AG04450 (cell line): ENCODE measurements at regions not wholly inside any gene's neighbourhood (a gene's known extent, or its start where the extent isn't known, plus 50 kb on each side); places are given as distances from the start of the nearest gene placed in this dataset.

ENCODE experiments used
- CTCF ChIA-PET: fragments of 300-600, 350-600 bp; formaldehyde crosslinking; extraction: SDS; loops from one replicate; lab custom pipeline; 2022; ENCODE audit warnings: antibody characterized with exemption, inconsistent platforms; lab: Charles Lee
- POLR2A ChIA-PET: fragments of 350-600 bp; formaldehyde crosslinking; extraction: SDS; loops from one replicate; lab custom pipeline; 2021; ENCODE audit warnings: antibody characterized with exemption, inconsistent platforms; lab: Yijun Ruan, JAX
- DNase-seq: peaks from one replicate; pipeline ENCODE4 v3.0.0-alpha.2; 2011; ENCODE audit warnings: low read depth, low spot score
- H3K27ac ChIP-seq: one replicate; pipeline ENCODE4 v1.5.1; 2012; ENCODE audit warnings: low read depth, low read length, control low read depth
- H3K27me3 ChIP-seq: one replicate; pipeline ENCODE4 v1.6.0; 2012; ENCODE audit warnings: low read length; ENCODE audit not compliant: control insufficient read depth, insufficient read depth
- H3K4me3 ChIP-seq: 2 replicates; pipeline ENCODE4 v1.5.1; 2011; ENCODE audit warnings: mild to moderate bottlenecking, low read depth, low read length, control low read depth
- H3K9me3 ChIP-seq: 2 replicates; pipeline ENCODE4 v1.5.1; 2012; ENCODE audit warnings: low read length; ENCODE audit not compliant: control insufficient read depth, insufficient read depth
- TF ChIP-seq, protein P1 (sequence below): IDR thresholded peaks from 2 replicates; pipeline ENCODE4 v1.5.1; 2011; ENCODE audit warnings: low read depth, low read length, control low read depth, inconsistent platforms

DNA sequence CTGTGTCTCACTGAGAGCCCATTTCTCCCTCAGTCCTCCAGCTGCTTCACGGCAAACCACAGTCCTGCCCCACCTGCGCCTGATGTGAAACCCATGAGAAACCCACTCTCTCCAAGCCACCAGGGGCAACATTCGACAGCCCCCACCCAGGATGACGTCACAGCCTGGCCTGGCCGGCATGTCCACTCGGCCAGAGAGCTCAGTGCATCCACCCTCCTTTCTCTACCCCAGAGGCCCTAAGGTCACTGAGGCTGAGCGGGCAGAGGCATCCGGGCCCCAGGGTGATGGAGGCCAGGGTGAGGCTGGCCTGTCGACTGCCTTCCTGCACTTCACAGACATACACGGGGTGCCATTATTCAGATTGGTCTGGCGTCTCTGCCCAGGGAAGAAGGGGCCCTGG, 402.7 kb upstream of the MYT1L start:
- CTCF ChIA-PET: no interaction called here

DNA sequence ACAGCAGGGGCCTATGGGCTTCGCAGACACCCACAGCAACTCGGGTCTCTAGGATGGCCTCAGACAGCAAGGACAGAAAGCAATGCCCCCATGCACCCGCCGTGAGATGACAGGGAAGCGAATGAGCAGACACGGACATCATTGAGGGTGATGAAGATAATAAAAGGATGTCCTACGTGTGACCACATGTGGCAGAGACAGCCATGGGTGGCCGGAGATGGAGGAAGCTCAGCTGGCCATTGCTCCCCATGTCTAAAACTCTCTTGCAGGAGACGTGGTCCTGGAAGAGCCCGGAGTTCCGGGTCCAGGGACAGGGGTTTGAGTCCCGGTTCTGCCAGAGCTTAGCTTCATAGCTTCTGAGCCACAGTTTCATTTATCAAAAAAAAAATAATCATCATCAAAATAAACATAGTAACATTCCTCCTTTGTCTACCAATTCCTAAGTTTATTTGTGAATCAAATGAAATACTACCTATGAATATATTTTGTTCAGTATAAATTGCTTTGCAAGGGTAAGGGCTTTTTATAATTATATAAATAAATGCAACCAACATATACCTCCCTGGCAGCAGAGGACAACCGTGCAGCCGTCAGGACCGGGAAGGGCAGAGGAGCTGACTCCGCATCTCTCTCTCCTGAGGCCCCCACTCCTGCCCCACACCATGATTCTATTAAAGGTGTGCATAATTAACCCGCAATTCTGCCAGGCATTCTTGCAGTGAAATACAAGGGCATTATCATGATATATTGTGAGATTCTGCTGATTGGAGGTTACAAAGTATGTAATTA, 401.4 kb upstream of the MYT1L start:
- ChIA-PET CTCF (no interaction called here), POLR2A (no interaction called here)
- Histone ChIP-seq H3K27ac (no peak overlapping the region), H3K27me3 (no peaks in the 10 kb centered on the region), H3K9me3 (peaks cover 70% of the 10 kb centered on the region), H3K4me3 (no peak overlapping the region)
- DNase-seq: no peak
- TF ChIP-seq, protein P1, sequence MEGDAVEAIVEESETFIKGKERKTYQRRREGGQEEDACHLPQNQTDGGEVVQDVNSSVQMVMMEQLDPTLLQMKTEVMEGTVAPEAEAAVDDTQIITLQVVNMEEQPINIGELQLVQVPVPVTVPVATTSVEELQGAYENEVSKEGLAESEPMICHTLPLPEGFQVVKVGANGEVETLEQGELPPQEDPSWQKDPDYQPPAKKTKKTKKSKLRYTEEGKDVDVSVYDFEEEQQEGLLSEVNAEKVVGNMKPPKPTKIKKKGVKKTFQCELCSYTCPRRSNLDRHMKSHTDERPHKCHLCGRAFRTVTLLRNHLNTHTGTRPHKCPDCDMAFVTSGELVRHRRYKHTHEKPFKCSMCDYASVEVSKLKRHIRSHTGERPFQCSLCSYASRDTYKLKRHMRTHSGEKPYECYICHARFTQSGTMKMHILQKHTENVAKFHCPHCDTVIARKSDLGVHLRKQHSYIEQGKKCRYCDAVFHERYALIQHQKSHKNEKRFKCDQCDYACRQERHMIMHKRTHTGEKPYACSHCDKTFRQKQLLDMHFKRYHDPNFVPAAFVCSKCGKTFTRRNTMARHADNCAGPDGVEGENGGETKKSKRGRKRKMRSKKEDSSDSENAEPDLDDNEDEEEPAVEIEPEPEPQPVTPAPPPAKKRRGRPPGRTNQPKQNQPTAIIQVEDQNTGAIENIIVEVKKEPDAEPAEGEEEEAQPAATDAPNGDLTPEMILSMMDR: no peak

More for the DNA sequence above, 402.7 kb upstream of the MYT1L start:
- TF ChIP-seq, protein P1: no peak
- no peaks in the 10 kb centered on the region for H3K27me3 ChIP-seq
- peaks cover 65% of the 10 kb centered on the region for H3K9me3 ChIP-seq
- POLR2A ChIA-PET: no interaction called here
- H3K4me3 ChIP-seq: no peak overlapping the region
- no peak for DNase-seq
- H3K27ac ChIP-seq: no peak overlapping the region

DNA sequence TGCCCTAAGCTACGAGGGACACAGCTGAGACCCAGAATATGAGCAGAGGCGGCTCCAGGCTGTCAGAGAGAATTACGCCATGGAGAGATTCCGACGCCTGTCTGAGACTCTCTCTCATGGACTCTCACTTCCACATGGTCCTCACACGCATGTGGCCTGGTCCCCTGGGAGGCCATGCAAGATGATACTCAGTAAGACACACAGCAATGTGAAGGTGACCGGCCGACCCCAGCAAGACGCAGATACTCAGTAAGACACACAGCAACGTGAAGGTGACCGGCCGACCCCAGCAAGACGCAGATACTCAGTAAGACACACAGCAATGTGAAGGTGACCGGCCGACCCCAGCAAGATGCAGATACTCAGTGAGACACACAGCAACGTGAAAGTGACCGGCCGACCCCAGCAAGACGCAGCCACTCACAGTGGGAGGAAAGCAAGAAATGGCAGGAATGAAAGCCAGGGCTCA, 400.8 kb upstream of the MYT1L start:
- Histone ChIP-seq H3K27ac (no peak overlapping the region), H3K9me3 (peaks cover 77% of the 10 kb centered on the region), H3K27me3 (no peaks in the 10 kb centered on the region), H3K4me3 (no peak overlapping the region)
- no peak for DNase-seq
- POLR2A ChIA-PET: no interaction called here
- CTCF ChIA-PET: no interaction called here
- TF ChIP-seq, protein P1: no peak

DNA sequence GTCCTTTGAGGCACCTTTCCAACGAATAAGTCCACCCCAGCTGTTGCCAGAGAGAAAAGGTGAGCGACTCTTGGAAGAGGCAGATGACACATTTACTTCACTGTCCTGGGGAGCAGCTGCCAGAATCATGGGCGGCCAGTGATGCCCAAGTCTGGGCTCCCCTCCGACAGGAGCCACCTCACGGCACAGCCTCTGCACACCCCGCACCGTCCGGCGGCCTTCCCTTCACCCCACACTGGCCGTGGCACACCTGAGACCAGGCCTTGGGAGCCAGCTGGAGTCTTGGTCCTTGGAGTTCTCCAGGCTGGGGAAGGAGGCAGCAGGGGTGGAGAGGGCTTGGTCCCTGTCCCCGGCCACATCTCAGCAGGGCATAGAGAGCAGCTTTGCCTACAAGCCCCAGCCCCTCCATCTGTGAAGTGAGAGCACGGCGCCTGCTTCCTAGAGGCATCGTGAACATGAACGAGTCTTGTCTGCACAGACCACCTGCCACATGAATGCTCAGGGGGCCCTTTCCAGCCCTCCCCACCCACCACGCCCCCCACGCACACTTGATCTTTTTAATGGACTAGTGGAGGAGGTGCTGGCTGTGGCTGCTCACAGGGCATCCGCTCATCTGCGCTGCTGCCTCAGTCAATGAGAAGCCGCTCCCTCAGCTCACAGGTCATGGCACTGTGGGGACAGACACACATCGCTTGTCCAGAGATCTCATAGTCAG, 400.2 kb upstream of the MYT1L start:
- ChIA-PET CTCF (no interaction called here), POLR2A (no interaction called here)
- H3K9me3 ChIP-seq: peaks cover 83% of the 10 kb centered on the region
- no peak overlapping the region for H3K4me3 ChIP-seq
- no peaks in the 10 kb centered on the region for H3K27me3 ChIP-seq
- no peak overlapping the region for H3K27ac ChIP-seq
- TF ChIP-seq, protein P1: no peak
- no peak for DNase-seq

DNA sequence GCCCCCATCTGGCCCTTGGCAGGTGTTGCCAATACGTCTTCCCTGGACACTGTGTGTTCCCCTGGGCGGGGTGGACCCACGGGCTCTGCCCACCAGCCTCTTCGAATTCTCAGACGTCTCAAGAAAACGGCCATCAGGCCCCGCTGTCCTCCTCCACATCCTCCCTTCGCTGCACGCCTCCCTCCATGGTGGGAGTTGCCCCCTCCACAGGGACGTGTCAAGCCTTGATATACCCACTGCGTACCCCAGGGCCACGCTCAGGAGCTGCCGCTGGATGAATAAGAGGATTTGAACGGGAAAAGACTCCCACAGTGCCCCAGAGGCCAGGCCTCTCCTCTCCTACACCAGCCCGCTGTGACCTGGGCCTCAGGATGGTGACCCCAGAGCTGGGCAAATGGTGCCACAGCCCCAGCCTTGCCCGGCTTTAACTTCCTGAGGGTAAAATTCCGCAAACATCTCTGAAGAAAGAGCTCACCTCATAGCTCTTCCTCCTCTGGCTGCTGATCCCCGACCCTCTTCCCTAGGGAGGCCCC, 399.3 kb upstream of the MYT1L start:
- Histone ChIP-seq H3K27me3 (no peaks in the 10 kb centered on the region), H3K9me3 (peaks cover 88% of the 10 kb centered on the region), H3K27ac (no peak overlapping the region), H3K4me3 (no peak overlapping the region)
- CTCF ChIA-PET: no interaction called here
- TF ChIP-seq, protein P1: no peak
- DNase-seq: no peak
- POLR2A ChIA-PET: no interaction called here
